ENCODE measurements at regions not wholly inside any gene's neighbourhood (a gene's known extent, or its start where the extent isn't known, plus 50 kb on each side); places are given as distances from the start of the nearest gene placed in this dataset.

GRCh38 chr12:61044766-61045165 is 1215.4 kb upstream of the USP15 start:
- TF ChIP-seq, protein P1, sequence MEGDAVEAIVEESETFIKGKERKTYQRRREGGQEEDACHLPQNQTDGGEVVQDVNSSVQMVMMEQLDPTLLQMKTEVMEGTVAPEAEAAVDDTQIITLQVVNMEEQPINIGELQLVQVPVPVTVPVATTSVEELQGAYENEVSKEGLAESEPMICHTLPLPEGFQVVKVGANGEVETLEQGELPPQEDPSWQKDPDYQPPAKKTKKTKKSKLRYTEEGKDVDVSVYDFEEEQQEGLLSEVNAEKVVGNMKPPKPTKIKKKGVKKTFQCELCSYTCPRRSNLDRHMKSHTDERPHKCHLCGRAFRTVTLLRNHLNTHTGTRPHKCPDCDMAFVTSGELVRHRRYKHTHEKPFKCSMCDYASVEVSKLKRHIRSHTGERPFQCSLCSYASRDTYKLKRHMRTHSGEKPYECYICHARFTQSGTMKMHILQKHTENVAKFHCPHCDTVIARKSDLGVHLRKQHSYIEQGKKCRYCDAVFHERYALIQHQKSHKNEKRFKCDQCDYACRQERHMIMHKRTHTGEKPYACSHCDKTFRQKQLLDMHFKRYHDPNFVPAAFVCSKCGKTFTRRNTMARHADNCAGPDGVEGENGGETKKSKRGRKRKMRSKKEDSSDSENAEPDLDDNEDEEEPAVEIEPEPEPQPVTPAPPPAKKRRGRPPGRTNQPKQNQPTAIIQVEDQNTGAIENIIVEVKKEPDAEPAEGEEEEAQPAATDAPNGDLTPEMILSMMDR (IDR thresholded peaks at IDR 0.05; ENCODE audit: insufficient read depth, low read length, poor library complexity, severe bottlenecking): no peak
- TF ChIP-seq EZH2phosphoT487 (conservative IDR thresholded peaks at IDR 0.05; ENCODE audit: low read length): no peak
- Histone ChIP-seq H3K9ac (ENCODE audit: low read length) (no peak overlapping the region), H3K4me3 (ENCODE audit: insufficient read depth, low read length, poor library complexity, severe bottlenecking) (no peak overlapping the region), H3K9me2 (replicated peaks; ENCODE audit: insufficient read depth, low read length) (no peaks in the 10 kb centered on the region), H3K4me2 (ENCODE audit: low read depth, low read length, poor library complexity, severe bottlenecking) (no peak overlapping the region), H3K27ac (ENCODE audit: low read depth, low read length) (no peak overlapping the region), H2AFZ (ENCODE audit: low read depth, low read length, severe bottlenecking) (no peak overlapping the region), H3K27me3 (ENCODE audit: low read length) (no peaks in the 10 kb centered on the region), H3K36me3 (ENCODE audit: low read length) (no peaks in the 10 kb centered on the region), H3K79me2 (ENCODE audit: insufficient read depth, low read length) (no peaks in the 10 kb centered on the region), H4K20me1 (ENCODE audit: low read depth, low read length) (no peaks in the 10 kb centered on the region), H3K9me3 (ENCODE audit: insufficient read depth, low read length) (no peaks in the 10 kb centered on the region), H3F3A (ENCODE audit: insufficient read depth) (no peaks in the 10 kb centered on the region)

DNA sequence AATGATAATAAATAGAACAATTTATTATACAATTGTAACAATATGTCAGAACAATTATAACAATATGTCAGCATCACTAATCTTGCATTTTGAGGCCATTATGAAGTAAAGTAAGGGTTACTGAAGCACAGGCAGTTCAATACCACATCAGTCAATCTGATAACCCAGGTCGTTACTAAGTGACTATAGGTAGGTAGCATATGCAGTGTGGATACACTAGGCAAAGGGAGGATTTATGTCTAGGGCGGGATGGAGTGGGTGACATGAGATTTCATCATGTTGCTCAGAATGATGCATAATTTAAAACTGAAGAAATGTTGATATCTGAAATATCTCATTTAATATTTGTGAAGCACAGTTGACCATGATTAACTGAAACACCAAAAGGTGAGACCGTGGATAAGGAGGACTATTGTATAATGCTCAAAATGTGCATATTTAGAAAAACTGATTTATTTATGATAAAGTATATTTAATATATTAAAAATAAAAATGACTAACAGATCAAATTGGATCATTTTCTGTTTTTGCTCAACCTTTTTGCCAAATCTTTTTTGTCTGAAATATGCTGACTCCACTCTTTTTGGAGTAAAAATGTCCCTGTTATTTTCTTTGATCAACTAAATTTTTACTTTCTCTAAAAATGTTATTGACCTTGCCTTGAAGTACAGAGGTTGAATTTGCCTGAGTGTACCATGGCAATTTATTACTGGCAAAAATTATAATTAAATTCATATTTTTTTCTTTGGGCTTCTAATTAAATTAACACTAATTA is 1189.4 kb upstream of the USP15 start:
- Histone ChIP-seq H2AFZ (ENCODE audit: low read depth, low read length, severe bottlenecking) (no peak overlapping the region), H3K79me2 (ENCODE audit: insufficient read depth, low read length) (no peaks in the 10 kb centered on the region), H3K9me2 (replicated peaks; ENCODE audit: insufficient read depth, low read length) (no peaks in the 10 kb centered on the region), H3K9me3 (ENCODE audit: insufficient read depth, low read length) (no peaks in the 10 kb centered on the region), H3K4me2 (ENCODE audit: low read depth, low read length, poor library complexity, severe bottlenecking) (no peak overlapping the region), H3K27ac (ENCODE audit: low read depth, low read length) (no peak overlapping the region), H3K9ac (ENCODE audit: low read length) (no peak overlapping the region), H3K4me3 (ENCODE audit: insufficient read depth, low read length, poor library complexity, severe bottlenecking) (no peak overlapping the region), H3K27me3 (ENCODE audit: low read length) (no peaks in the 10 kb centered on the region), H3K36me3 (ENCODE audit: low read length) (no peaks in the 10 kb centered on the region), H4K20me1 (ENCODE audit: low read depth, low read length) (no peaks in the 10 kb centered on the region), H3F3A (ENCODE audit: insufficient read depth) (no peaks in the 10 kb centered on the region)
- TF ChIP-seq, protein P1 (IDR thresholded peaks at IDR 0.05; ENCODE audit: insufficient read depth, low read length, poor library complexity, severe bottlenecking): no peak

DNA sequence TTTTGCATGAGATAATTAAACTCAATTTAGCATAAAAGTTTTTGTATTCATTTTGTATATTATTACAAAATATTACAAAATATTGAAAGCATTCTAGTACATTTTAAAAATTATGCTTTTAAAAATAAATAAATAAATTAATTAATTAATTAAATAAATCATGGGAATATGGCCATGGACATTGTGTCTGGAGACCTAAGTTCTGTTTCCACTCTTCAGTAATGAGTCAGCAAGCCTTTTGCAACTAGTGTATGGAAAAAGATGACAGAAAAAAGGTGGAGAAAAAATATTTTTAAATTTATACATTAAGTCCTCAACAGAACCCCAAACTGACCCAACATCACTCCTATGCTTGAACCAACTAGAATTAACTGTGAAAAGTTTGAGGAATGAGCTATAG is 1187.5 kb upstream of the USP15 start:
- Histone ChIP-seq H2AFZ (ENCODE audit: low read depth, low read length, severe bottlenecking) (no peak overlapping the region), H4K20me1 (ENCODE audit: low read depth, low read length) (no peaks in the 10 kb centered on the region), H3K9ac (ENCODE audit: low read length) (no peak overlapping the region), H3K36me3 (ENCODE audit: low read length) (no peaks in the 10 kb centered on the region), H3K79me2 (ENCODE audit: insufficient read depth, low read length) (no peaks in the 10 kb centered on the region), H3F3A (ENCODE audit: insufficient read depth) (no peaks in the 10 kb centered on the region), H3K4me2 (ENCODE audit: low read depth, low read length, poor library complexity, severe bottlenecking) (no peak overlapping the region), H3K27me3 (ENCODE audit: low read length) (no peaks in the 10 kb centered on the region), H3K4me3 (ENCODE audit: insufficient read depth, low read length, poor library complexity, severe bottlenecking) (no peak overlapping the region), H3K27ac (ENCODE audit: low read depth, low read length) (no peak overlapping the region), H3K9me2 (replicated peaks; ENCODE audit: insufficient read depth, low read length) (no peaks in the 10 kb centered on the region), H3K9me3 (ENCODE audit: insufficient read depth, low read length) (no peaks in the 10 kb centered on the region)
- TF ChIP-seq, protein P1 (IDR thresholded peaks at IDR 0.05; ENCODE audit: insufficient read depth, low read length, poor library complexity, severe bottlenecking): no peak
- TF ChIP-seq EZH2phosphoT487 (conservative IDR thresholded peaks at IDR 0.05; ENCODE audit: low read length): no peak
